HEK293T (cell line): ENCODE measurements at regions not wholly inside any gene's neighbourhood (a gene's known extent, or its start where the extent isn't known, plus 50 kb on each side); places are given as distances from the start of the nearest gene placed in this dataset.

Experiments
- BHLHE40 ChIP-seq: fragments of 450-650 bp; IDR thresholded peaks from 2 replicates; pipeline ENCODE4 v1.6.1; 2016; ENCODE audit warnings: mild to moderate bottlenecking, moderate library complexity, borderline replicate concordance
- FOXM1 ChIP-seq: fragments of 450-650 bp; IDR thresholded peaks from 2 replicates; pipeline ENCODE4 v1.6.1; 2017; ENCODE audit warnings: mild to moderate bottlenecking, borderline replicate concordance
- L3MBTL2 ChIP-seq: fragments of 450-650 bp; conservative IDR thresholded peaks from 2 replicates; pipeline ENCODE4 v1.6.1; 2016; ENCODE audit warnings: mild to moderate bottlenecking
- SP1 ChIP-seq: fragments of 450-650 bp; IDR thresholded peaks from 2 replicates; pipeline ENCODE4 v1.6.1; 2017
- SUZ12 ChIP-seq: fragments of 450-650 bp; IDR thresholded peaks from 2 replicates; pipeline ENCODE4 v1.6.1; 2016; ENCODE audit warnings: mild to moderate bottlenecking
- TARDBP ChIP-seq: fragments of 450-650 bp; IDR thresholded peaks from 2 replicates; pipeline ENCODE4 v1.6.1; 2016

- TF ChIP-seq FOXM1 = no peak
- TF ChIP-seq TARDBP = no peak
- TF ChIP-seq SUZ12 = no peak
- no peak for TF ChIP-seq BHLHE40
- TF ChIP-seq L3MBTL2 = no peak
- no peak for TF ChIP-seq SP1
Observed at GRCh38 chr12:88756153-88756552, 175.9 kb upstream of the KITLG start.
